Activated CD4-positive, alpha-beta T cell treated with anti-CD3 and anti-CD28 coated beads, Interleukin-2, amount 10 ng/mL, durations not matched to agents 24 days and 14 days (primary cell): ENCODE measurements at regions not wholly inside any gene's neighbourhood (a gene's known extent, or its start where the extent isn't known, plus 50 kb on each side); places are given as distances from the start of the nearest gene placed in this dataset.

Experiments used
- DNase-seq: peaks from one replicate; pipeline ENCODE4 v3.0.0; 2022
- H3K27ac Mint-ChIP-seq: one replicate; pipeline ENCODE4 v1.8.0; 2022; ENCODE audit warnings: mild to moderate bottlenecking, mixed read lengths
- H3K27me3 Mint-ChIP-seq: one replicate; pipeline ENCODE4 v1.8.0; 2022; ENCODE audit warnings: mixed read lengths
- H3K36me3 Mint-ChIP-seq: one replicate; pipeline ENCODE4 v1.8.0; 2022; ENCODE audit warnings: low read depth, mild to moderate bottlenecking, mixed read lengths
- H3K4me1 Mint-ChIP-seq: one replicate; pipeline ENCODE4 v1.8.0; 2021; ENCODE audit warnings: mixed read lengths
- H3K4me3 Mint-ChIP-seq: one replicate; pipeline ENCODE4 v1.8.0; 2022; ENCODE audit warnings: mild to moderate bottlenecking, moderate library complexity, mixed read lengths
- H3K9me3 Mint-ChIP-seq: one replicate; pipeline ENCODE4 v1.8.0; 2021; ENCODE audit warnings: mixed read lengths
- intact Hi-C: fragments of 100-400 bp; cut with micrococcal nuclease; formaldehyde crosslinking; loops from one replicate; pipeline ENCODE4 v1.15.1; 2023

DNA sequence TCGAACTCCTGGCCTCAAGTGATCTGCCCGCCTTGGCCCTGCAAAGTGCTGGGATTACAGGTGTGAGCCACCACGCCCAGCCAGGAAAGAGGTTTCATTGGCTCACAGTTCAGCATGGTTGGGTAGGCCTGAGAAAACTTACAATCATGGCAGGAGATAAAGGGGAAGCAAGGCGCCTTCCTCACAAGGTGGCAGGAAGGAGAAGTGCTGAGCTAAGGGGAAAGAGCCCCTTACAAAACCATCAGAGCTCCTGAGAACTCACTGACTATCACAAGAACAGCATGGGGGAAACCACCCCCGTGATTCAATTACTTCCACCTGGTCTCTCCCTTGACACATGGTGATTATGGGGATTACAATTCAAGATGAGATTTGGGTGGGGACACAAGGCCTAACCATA, 411.7 kb upstream of the ZFHX3 start:
- Mint-ChIP-seq H3K9me3 (peaks cover 14% of the 10 kb centered on the region), H3K4me1 (no peaks in the 10 kb centered on the region), H3K27ac (no peak overlapping the region), H3K36me3 (no peaks in the 10 kb centered on the region), H3K27me3 (no peaks in the 10 kb centered on the region), H3K4me3 (no peak overlapping the region)
- DNase-seq: no peak
- intact Hi-C loops: no loop called here

GRCh38 chr16:73457851-73458250, 409.9 kb upstream of the ZFHX3 start:
- Mint-ChIP-seq H3K4me3 (no peak overlapping the region), H3K4me1 (no peaks in the 10 kb centered on the region), H3K27ac (no peak overlapping the region), H3K27me3 (no peaks in the 10 kb centered on the region), H3K9me3 (peaks cover 14% of the 10 kb centered on the region), H3K36me3 (no peaks in the 10 kb centered on the region)
- intact Hi-C loops: no loop called here
- no peak for DNase-seq

- Mint-ChIP-seq H3K27me3 (no peaks in the 10 kb centered on the region), H3K9me3 (peaks cover 5% of the 10 kb centered on the region), H3K36me3 (no peaks in the 10 kb centered on the region), H3K4me1 (no peaks in the 10 kb centered on the region), H3K4me3 (no peak overlapping the region), H3K27ac (no peak overlapping the region)
- intact Hi-C loops: no loop called here
- DNase-seq: no peak
These were observed 401.0 kb upstream of the ZFHX3 start for GRCh38 chr16:73448970-73449369.

DNA sequence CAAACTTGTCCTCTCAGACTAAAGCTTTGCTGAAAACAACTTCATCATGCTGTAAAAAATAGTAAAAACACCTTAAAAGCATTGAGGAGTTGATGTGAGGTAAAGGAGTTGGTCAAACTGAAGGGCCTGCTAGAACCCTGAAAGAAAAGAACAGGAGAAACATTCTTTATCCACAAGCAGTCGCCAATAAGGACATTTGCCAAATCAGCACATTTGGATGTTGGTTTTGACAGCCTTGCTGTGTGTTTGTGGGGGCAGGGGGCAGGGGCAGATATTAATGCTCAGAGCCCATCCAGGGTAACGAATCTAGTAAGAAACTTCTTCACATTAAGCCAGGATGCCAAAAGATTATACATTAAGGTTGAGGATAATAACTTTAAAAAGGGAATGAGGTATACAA, 399.9 kb upstream of the ZFHX3 start:
- no peaks in the 10 kb centered on the region for H3K4me1 Mint-ChIP-seq
- H3K27me3 Mint-ChIP-seq: no peaks in the 10 kb centered on the region
- H3K36me3 Mint-ChIP-seq: no peaks in the 10 kb centered on the region
- intact Hi-C loops: no loop called here
- no peak overlapping the region for H3K4me3 Mint-ChIP-seq
- H3K27ac Mint-ChIP-seq: no peak overlapping the region
- no peak for DNase-seq
- peaks cover 5% of the 10 kb centered on the region for H3K9me3 Mint-ChIP-seq

GRCh38 chr16:73434621-73435020, 386.7 kb upstream of the ZFHX3 start:
- Mint-ChIP-seq H3K4me1 (no peaks in the 10 kb centered on the region), H3K27me3 (no peaks in the 10 kb centered on the region), H3K27ac (no peak overlapping the region), H3K36me3 (no peaks in the 10 kb centered on the region), H3K4me3 (no peak overlapping the region), H3K9me3 (peaks cover 3% of the 10 kb centered on the region)
- DNase-seq: no peak
- intact Hi-C loops: no loop called here

- no peak overlapping the region for H3K4me3 Mint-ChIP-seq
- no peaks in the 10 kb centered on the region for H3K27me3 Mint-ChIP-seq
- H3K36me3 Mint-ChIP-seq: no peaks in the 10 kb centered on the region
- H3K27ac Mint-ChIP-seq: no peak overlapping the region
- H3K4me1 Mint-ChIP-seq: no peaks in the 10 kb centered on the region
- peaks cover 3% of the 10 kb centered on the region for H3K9me3 Mint-ChIP-seq
- no peak for DNase-seq
- intact Hi-C loops: no loop called here
These were observed 385.9 kb upstream of the ZFHX3 start for GRCh38 chr16:73433731-73434307.

- no peaks in the 10 kb centered on the region for H3K36me3 Mint-ChIP-seq
- DNase-seq: no peak
- no peak overlapping the region for H3K4me3 Mint-ChIP-seq
- H3K27ac Mint-ChIP-seq: no peak overlapping the region
- no peaks in the 10 kb centered on the region for H3K4me1 Mint-ChIP-seq
- H3K27me3 Mint-ChIP-seq: no peaks in the 10 kb centered on the region
- H3K9me3 Mint-ChIP-seq: peaks cover 3% of the 10 kb centered on the region
- intact Hi-C loops: no loop called here
These were observed 385.2 kb upstream of the ZFHX3 start for GRCh38 chr16:73432850-73433730.

DNA sequence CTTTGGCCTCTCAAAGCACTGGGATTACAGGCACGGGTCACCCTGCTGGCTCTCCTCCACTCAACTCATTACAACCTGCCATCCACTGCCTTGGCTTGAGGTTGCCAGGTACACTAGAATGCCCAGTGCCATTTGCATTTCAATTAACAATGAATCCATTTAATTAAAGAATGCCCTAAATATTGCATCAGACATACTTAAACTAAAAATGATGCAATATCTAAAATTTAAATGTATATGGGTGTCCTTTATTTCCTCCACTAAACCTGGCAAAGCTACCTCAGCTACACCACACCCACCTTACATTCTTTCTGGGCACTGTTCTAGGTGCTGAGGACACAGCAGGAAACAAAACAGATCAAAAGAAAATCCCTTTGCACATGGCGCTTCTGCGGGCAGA, 382.2 kb upstream of the ZFHX3 start:
- no peak overlapping the region for H3K27ac Mint-ChIP-seq
- H3K4me3 Mint-ChIP-seq: no peak overlapping the region
- H3K9me3 Mint-ChIP-seq: peaks cover 3% of the 10 kb centered on the region
- intact Hi-C loops: no loop called here
- no peaks in the 10 kb centered on the region for H3K4me1 Mint-ChIP-seq
- no peaks in the 10 kb centered on the region for H3K27me3 Mint-ChIP-seq
- no peak for DNase-seq
- H3K36me3 Mint-ChIP-seq: no peaks in the 10 kb centered on the region

DNA sequence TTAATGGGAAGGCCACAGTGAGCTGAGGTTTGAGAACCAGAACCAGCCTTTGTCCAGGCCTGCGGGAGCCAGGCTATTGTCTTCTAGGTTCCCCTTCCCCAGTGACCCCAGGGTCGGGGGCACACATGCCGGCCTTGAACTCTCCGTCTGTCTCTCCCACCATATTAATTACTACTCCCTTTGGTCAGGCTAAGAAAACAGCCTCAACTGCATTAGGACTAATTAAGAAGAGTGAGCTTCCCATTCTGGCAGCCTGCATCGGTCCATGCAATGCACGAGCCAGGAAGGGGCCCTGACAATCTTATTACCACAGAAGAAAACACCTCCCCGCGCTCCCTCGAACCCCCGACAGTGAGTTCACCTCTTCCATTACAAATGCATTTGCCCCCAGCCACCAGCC, 380.2 kb upstream of the ZFHX3 start:
- H3K36me3 Mint-ChIP-seq: no peaks in the 10 kb centered on the region
- intact Hi-C loops: no loop called here
- no peaks in the 10 kb centered on the region for H3K27me3 Mint-ChIP-seq
- no peak overlapping the region for H3K4me3 Mint-ChIP-seq
- DNase-seq: no peak
- H3K4me1 Mint-ChIP-seq: no peaks in the 10 kb centered on the region
- peaks cover 3% of the 10 kb centered on the region for H3K9me3 Mint-ChIP-seq
- H3K27ac Mint-ChIP-seq: no peak overlapping the region

GRCh38 chr16:73427164-73427563, 379.2 kb upstream of the ZFHX3 start:
- intact Hi-C loops: no loop called here
- Mint-ChIP-seq H3K4me1 (no peaks in the 10 kb centered on the region), H3K4me3 (no peak overlapping the region), H3K36me3 (no peaks in the 10 kb centered on the region), H3K9me3 (peaks cover 3% of the 10 kb centered on the region), H3K27ac (no peak overlapping the region), H3K27me3 (no peaks in the 10 kb centered on the region)
- DNase-seq: no peak

DNA sequence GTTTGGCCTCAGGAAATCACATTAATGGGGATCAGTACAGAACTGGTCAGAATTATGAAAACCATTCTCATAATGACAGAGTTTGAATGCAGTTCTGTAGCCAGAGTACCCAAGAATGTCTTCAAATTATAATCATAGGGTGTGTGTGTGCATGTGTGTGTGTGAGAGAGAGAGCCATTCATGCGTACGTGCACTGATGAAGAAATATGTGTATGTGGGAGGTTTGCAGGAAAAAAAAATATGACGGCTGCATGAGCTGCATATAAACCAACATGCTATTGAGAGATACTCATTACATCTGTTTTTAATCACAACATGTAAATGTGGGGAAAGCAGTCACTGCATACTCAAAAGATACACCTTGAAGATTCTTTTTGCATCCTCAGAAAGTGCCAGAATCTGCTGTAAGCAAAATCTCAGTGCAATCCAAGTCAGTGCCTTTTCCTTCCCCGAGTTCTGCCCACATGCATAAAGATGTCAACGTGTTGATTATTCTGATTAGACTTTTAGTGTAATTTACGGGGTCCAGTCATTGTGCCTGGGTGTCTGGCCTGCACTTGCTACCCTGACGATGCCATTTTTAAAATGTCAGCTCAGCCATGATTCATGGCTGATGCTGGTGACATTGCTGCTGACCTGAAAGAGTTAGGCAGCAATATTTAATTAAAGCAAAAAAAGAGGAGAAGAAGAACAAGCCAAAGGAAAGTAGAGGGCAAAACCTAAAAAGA, 378.7 kb upstream of the ZFHX3 start:
- H3K9me3 Mint-ChIP-seq: no peaks in the 10 kb centered on the region
- no peak for DNase-seq
- no peaks in the 10 kb centered on the region for H3K4me1 Mint-ChIP-seq
- no peak overlapping the region for H3K4me3 Mint-ChIP-seq
- H3K27me3 Mint-ChIP-seq: no peaks in the 10 kb centered on the region
- no peak overlapping the region for H3K27ac Mint-ChIP-seq
- no peaks in the 10 kb centered on the region for H3K36me3 Mint-ChIP-seq
- intact Hi-C loops: no loop called here

DNA sequence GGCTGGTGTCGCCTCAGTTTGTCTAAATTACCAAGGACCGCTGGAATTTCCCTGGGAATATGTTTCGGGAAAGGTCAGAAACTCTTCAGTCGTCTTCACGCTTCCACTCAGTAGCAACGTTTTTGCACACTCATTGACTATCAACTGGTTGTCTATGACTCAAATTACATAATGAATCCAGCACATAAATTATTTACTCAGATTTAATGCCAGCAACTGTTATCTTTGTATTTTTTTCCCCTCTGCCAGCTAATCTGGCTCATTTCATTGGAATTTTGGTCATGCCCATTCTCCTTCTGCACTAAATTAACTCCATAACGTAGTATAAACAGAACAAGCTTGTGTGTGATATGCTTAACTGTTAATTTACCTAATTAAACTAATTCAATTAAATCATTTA, 372.7 kb upstream of the ZFHX3 start:
- H3K4me1 Mint-ChIP-seq: no peaks in the 10 kb centered on the region
- H3K9me3 Mint-ChIP-seq: no peaks in the 10 kb centered on the region
- intact Hi-C loops: no loop called here
- H3K27me3 Mint-ChIP-seq: no peaks in the 10 kb centered on the region
- no peak overlapping the region for H3K27ac Mint-ChIP-seq
- H3K4me3 Mint-ChIP-seq: no peak overlapping the region
- no peaks in the 10 kb centered on the region for H3K36me3 Mint-ChIP-seq
- DNase-seq: no peak

DNA sequence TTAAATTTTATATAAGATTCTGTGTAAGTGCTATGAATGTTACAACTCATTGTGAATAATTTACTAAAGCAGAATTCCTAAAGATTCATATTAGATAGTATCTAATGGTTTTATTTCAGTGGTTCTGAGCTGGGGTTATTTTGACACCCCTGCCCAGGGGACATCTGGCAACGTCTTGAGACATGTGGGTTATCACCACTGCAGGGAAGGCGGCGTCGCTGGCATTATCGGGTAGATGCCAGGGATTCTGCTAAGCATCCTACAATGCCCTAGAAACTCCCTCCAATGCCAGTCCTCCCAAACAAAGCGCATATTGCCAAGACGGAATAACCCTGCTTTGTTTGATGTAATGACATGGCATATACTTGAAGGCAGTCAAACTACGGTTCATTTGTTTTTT, 372.3 kb upstream of the ZFHX3 start:
- Mint-ChIP-seq H3K36me3 (no peaks in the 10 kb centered on the region), H3K27ac (no peak overlapping the region), H3K27me3 (no peaks in the 10 kb centered on the region), H3K9me3 (no peaks in the 10 kb centered on the region), H3K4me3 (no peak overlapping the region), H3K4me1 (no peaks in the 10 kb centered on the region)
- no peak for DNase-seq
- intact Hi-C loops: no loop called here

DNA sequence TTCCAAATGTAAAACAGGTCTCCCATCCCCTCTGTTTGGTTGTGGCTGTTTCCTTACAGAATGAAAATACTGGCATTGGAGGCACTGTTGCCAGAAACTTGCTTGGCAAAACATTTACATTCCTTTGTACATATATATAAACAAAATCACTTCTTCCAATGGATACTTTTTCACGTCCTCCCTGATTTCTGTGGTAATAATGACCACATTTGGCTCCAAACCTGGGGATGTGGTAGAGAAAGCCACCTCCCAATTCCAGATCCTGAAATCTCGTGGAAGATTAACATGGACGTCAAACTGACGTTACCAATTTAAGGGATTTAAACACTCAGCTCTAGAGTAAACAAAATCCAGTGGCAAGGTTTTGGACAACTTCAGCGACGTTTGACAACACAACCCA, 370.8 kb upstream of the ZFHX3 start:
- Mint-ChIP-seq H3K27me3 (no peaks in the 10 kb centered on the region), H3K27ac (no peak overlapping the region), H3K4me3 (no peak overlapping the region), H3K9me3 (no peaks in the 10 kb centered on the region), H3K4me1 (no peaks in the 10 kb centered on the region), H3K36me3 (no peaks in the 10 kb centered on the region)
- intact Hi-C loops: no loop called here
- DNase-seq: no peak
